Suprapubic skin (tissue), 4 donors: ENCODE measurements at regions not wholly inside any gene's neighbourhood (a gene's known extent, or its start where the extent isn't known, plus 50 kb on each side); places are given as distances from the start of the nearest gene placed in this dataset.

Experiments
- DNase-seq, 2 donors: peaks; one replicate each; pipeline ENCODE4 v3.0.0-alpha.2; 2019; ENCODE audit warnings: low spot score in 2 of 2
- H3K27ac ChIP-seq: fragments of 200-600 bp; sonication (generic); one replicate; pipeline ENCODE4 v1.5.1; 2019
- H3K27me3 ChIP-seq: fragments of 200-600 bp; sonication (generic); one replicate; pipeline ENCODE4 v1.5.1; 2019
- H3K36me3 ChIP-seq: fragments of 200-600 bp; sonication (generic); one replicate; pipeline ENCODE4 v1.5.1; 2019
- H3K4me1 ChIP-seq: fragments of 200-600 bp; sonication (generic); one replicate; pipeline ENCODE4 v1.5.1; 2019
- H3K4me3 ChIP-seq: fragments of 200-600 bp; sonication (generic); one replicate; pipeline ENCODE4 v1.5.1; 2019; ENCODE audit warnings: mild to moderate bottlenecking
- H3K9me3 ChIP-seq: fragments of 200-600 bp; sonication (generic); one replicate; pipeline ENCODE4 v1.5.1; 2019
- EP300 ChIP-seq: sonication (generic); formaldehyde crosslinking; IDR thresholded peaks from one replicate; pipeline ENCODE4 v1.6.1; 2017; ENCODE audit warnings: antibody characterized with exemption
- POLR2A ChIP-seq, 2 donors: fragments of 450-650 bp; IDR thresholded peaks; one replicate each; pipeline ENCODE4 v1.6.1; 2017; ENCODE audit warnings: antibody characterized with exemption in 2 of 2, mild to moderate bottlenecking in 2 of 2, moderate library complexity in 2 of 2
- POLR2AphosphoS5 ChIP-seq, 3 donors: sonication (generic); formaldehyde crosslinking; IDR thresholded peaks; one replicate each; pipeline ENCODE4 v1.6.1; 2017; ENCODE audit warnings: antibody characterized with exemption in 3 of 3
- WGBS: methylation state at CpG from one replicate; pipeline ENCODE4 v1.1.5; 2018; 5-methylcytosine and 5-hydroxymethylcytosine counted together
- TF ChIP-seq, protein P1 (sequence below), 2 donors: fragments of 200-600 bp in 1 of 2; fragments of 450-650 bp in 1 of 2; sonication (generic) in 1 of 2; IDR thresholded peaks; one replicate each; pipeline ENCODE4 v1.5.1; 2016 to 2019; ENCODE audit warnings: antibody characterized with exemption in 2 of 2, mild to moderate bottlenecking in 1 of 2, moderate library complexity in 1 of 2

- Histone ChIP-seq H3K4me1 (no peaks in the 10 kb centered on the region), H3K27ac (no peak overlapping the region), H3K36me3 (no peaks in the 10 kb centered on the region), H3K4me3 (no peak overlapping the region), H3K27me3 (no peaks in the 10 kb centered on the region), H3K9me3 (no peaks in the 10 kb centered on the region)
- no peak for DNase-seq
- WGBS: 87% methylated on average over 4 of the region's 4 CpGs
- TF ChIP-seq POLR2AphosphoS5 (IDR thresholded peaks at IDR 0.05): no peak
- no peak for TF ChIP-seq EP300
- TF ChIP-seq, protein P1, sequence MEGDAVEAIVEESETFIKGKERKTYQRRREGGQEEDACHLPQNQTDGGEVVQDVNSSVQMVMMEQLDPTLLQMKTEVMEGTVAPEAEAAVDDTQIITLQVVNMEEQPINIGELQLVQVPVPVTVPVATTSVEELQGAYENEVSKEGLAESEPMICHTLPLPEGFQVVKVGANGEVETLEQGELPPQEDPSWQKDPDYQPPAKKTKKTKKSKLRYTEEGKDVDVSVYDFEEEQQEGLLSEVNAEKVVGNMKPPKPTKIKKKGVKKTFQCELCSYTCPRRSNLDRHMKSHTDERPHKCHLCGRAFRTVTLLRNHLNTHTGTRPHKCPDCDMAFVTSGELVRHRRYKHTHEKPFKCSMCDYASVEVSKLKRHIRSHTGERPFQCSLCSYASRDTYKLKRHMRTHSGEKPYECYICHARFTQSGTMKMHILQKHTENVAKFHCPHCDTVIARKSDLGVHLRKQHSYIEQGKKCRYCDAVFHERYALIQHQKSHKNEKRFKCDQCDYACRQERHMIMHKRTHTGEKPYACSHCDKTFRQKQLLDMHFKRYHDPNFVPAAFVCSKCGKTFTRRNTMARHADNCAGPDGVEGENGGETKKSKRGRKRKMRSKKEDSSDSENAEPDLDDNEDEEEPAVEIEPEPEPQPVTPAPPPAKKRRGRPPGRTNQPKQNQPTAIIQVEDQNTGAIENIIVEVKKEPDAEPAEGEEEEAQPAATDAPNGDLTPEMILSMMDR (IDR thresholded peaks at IDR 0.05): no peak
- TF ChIP-seq POLR2A (IDR thresholded peaks at IDR 0.05): no peak
Observed at GRCh38 chr5:159758189-159758588, 158.1 kb upstream of the ADRA1B start.

- H3K27ac ChIP-seq: no peak overlapping the region
- H3K27me3 ChIP-seq: no peaks in the 10 kb centered on the region
- no peak for DNase-seq
- 89% methylated on average over 4 of the region's 4 CpGs for WGBS
- no peaks in the 10 kb centered on the region for H3K36me3 ChIP-seq
- no peak overlapping the region for H3K4me3 ChIP-seq
- TF ChIP-seq EP300: no peak
- TF ChIP-seq POLR2AphosphoS5 (IDR thresholded peaks at IDR 0.05): no peak
- TF ChIP-seq POLR2A (IDR thresholded peaks at IDR 0.05): no peak
- TF ChIP-seq, protein P1 (IDR thresholded peaks at IDR 0.05): no peak
- H3K9me3 ChIP-seq: no peaks in the 10 kb centered on the region
- H3K4me1 ChIP-seq: no peaks in the 10 kb centered on the region
Observed at GRCh38 chr5:159759791-159760290, 156.4 kb upstream of the ADRA1B start.

DNA sequence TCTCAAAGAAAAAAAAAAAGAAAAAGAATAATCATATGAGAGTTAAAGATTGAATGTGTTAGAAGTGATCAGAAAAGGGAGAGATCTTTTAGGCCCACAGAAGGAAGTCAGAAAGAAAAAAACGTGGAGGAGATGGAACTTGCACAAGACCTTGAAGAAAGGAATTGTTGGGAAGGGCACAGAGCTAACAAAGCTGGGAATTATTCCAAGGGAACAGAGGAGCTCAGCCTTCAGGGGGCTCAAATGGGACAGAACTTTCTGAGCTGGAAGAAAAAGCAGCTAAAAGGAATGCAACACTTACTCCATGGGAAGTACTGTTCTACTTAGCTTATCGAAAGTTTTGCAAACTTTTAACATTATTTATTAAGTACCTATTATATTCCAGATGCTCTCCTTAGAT is 153.4 kb upstream of the ADRA1B start:
- no peak for TF ChIP-seq EP300
- TF ChIP-seq POLR2AphosphoS5 (IDR thresholded peaks at IDR 0.05): no peak
- TF ChIP-seq, protein P1 (IDR thresholded peaks at IDR 0.05): no peak
- TF ChIP-seq POLR2A (IDR thresholded peaks at IDR 0.05): no peak

GRCh38 chr5:159763562-159763961 is 152.7 kb upstream of the ADRA1B start:
- 80% methylated on average over 9 of the region's 9 CpGs for WGBS
- DNase-seq: no peak

More for the DNA sequence above, 153.4 kb upstream of the ADRA1B start:
- H3K27ac ChIP-seq: no peak overlapping the region
- no peaks in the 10 kb centered on the region for H3K9me3 ChIP-seq
- no peaks in the 10 kb centered on the region for H3K4me1 ChIP-seq
- no peaks in the 10 kb centered on the region for H3K27me3 ChIP-seq
- H3K4me3 ChIP-seq: no peak overlapping the region
- H3K36me3 ChIP-seq: no peaks in the 10 kb centered on the region
- no peak for DNase-seq
- 77% methylated on average over 2 of the region's 2 CpGs for WGBS

DNA sequence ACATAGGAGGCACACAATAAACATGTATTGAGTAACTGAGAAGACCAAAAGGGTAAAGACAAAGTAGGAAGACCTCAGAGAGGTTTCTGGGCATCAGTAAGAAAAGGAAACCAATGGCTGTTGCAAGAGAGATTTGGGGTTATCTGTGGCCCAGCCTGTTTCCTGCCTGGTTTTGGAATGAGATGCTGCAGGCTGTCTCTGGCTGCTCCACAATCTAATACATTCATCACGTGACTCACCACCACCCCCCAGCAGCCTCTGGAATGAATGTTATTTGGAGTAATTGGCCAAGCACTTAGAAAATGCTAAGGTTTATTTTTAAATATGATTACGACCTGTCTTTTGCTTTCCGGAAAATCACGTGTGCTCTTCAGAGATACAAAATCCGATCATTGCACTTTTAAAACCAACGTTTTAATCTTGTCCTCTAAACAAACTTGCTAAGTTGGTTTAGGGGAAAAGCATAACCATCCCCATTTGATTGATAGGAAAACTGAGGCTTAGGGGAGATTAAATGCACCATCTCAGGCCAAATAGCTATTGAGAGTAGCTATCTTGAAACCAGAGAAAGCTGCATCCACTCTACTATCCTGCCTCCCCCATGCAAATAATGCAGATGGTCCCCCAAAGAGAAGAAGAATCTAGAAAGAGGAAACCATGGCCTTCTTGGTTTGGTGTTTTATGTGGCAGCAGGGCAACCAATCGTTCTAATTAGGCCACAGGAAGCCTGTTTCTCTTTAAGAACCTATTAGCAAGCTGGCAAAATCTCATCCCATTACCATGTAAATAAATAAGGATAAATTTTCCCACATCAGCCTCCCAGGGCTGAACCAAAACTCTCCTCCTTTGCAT is 151.8 kb upstream of the ADRA1B start:
- WGBS: 35% methylated on average over 7 of the region's 7 CpGs
- DNase-seq: no peak
- Histone ChIP-seq H3K36me3 (no peaks in the 10 kb centered on the region), H3K9me3 (no peaks in the 10 kb centered on the region), H3K4me3 (no peak overlapping the region), H3K27ac (no peak overlapping the region), H3K27me3 (no peaks in the 10 kb centered on the region), H3K4me1 (no peaks in the 10 kb centered on the region)
- no peak for TF ChIP-seq EP300
- no peak for TF ChIP-seq POLR2AphosphoS5 (IDR thresholded peaks at IDR 0.05)

More at GRCh38 chr5:159763562-159763961, 152.7 kb upstream of the ADRA1B start:
- Histone ChIP-seq H3K9me3 (no peaks in the 10 kb centered on the region), H3K36me3 (no peaks in the 10 kb centered on the region), H3K4me1 (no peaks in the 10 kb centered on the region), H3K4me3 (no peak overlapping the region), H3K27me3 (no peaks in the 10 kb centered on the region), H3K27ac (no peak overlapping the region)
- TF ChIP-seq, protein P1 (IDR thresholded peaks at IDR 0.05): no peak
- TF ChIP-seq EP300 (no peak), POLR2AphosphoS5 (IDR thresholded peaks at IDR 0.05) (no peak), POLR2A (IDR thresholded peaks at IDR 0.05) (no peak)
